H1 (cell line): ENCODE measurements at regions not wholly inside any gene's neighbourhood (a gene's known extent, or its start where the extent isn't known, plus 50 kb on each side); places are given as distances from the start of the nearest gene placed in this dataset.

Experiments used
- CBX5 ChIP-seq: fragments of 300-800, 300-1000 bp; sonication (generic); IDR thresholded peaks from 2 replicates; pipeline ENCODE4 v1.7.1; 2016; ENCODE audit warnings: antibody characterized with exemption, low read length, low read depth
- FOSL1 ChIP-seq: IDR thresholded peaks from 2 replicates; pipeline ENCODE4 v1.6.1; 2011; ENCODE audit warnings: mild to moderate bottlenecking, low read depth, low read length, moderate library complexity; ENCODE audit not compliant: insufficient read depth
- HDAC6 ChIP-seq: IDR thresholded peaks from one replicate; pipeline ENCODE4 v1.7.1; 2012; ENCODE audit warnings: low read depth, mild to moderate bottlenecking, inconsistent platforms, low read length, moderate library complexity
- KDM5A ChIP-seq: fragments of 200-600 bp; IDR thresholded peaks from 2 replicates; pipeline ENCODE4 v1.7.1; 2012; ENCODE audit warnings: mild to moderate bottlenecking, low read length, inconsistent platforms, mixed read lengths
- POLR2AphosphoS5 ChIP-seq: IDR thresholded peaks from 2 replicates; pipeline ENCODE4 v1.6.1; 2011; ENCODE audit warnings: low read depth, low read length
- RFX5 ChIP-seq: IDR thresholded peaks from 2 replicates; pipeline ENCODE4 v1.6.1; 2011; ENCODE audit warnings: low read depth, low read length, improper control_type of control experiment, borderline replicate concordance
- RXRA ChIP-seq: IDR thresholded peaks from 2 replicates; pipeline ENCODE4 v1.6.1; 2011; ENCODE audit warnings: low read depth, mild to moderate bottlenecking, low read length, moderate library complexity; ENCODE audit not compliant: insufficient read depth
- SRF ChIP-seq: IDR thresholded peaks from 2 replicates; pipeline ENCODE4 v1.6.1; 2011; ENCODE audit warnings: mild to moderate bottlenecking, low read depth, low read length, moderate library complexity
- TAF1 ChIP-seq: IDR thresholded peaks from 2 replicates; pipeline ENCODE4 v1.6.1; 2011; ENCODE audit warnings: mild to moderate bottlenecking, low read depth, low read length
- TBP ChIP-seq: IDR thresholded peaks from 2 replicates; pipeline ENCODE4 v1.6.1; 2011; ENCODE audit warnings: low read depth, low read length, improper control_type of control experiment

DNA sequence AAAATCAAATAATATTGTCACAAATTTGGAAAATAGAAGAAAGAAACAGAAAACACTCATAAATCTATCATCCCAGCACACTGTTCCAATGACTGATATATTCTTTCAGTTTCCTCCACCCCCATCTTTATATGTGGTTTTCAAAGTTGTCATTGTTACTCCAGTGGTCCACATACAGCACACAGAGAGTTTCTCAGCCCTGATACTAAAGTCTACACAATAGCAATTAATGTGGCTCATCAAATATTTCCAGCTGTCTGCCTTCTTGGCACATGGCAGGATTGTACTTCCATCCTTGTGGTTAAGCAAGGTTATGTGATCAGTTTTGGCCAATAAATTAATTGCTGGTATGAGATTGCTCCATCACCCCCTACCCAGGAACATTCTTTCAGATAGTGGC lies 221.7 kb downstream of the PDCD6IP start (continued):
- TF ChIP-seq RFX5 (no peak), POLR2AphosphoS5 (no peak), KDM5A (no peak), HDAC6 (no peak), CBX5 (no peak), FOSL1 (no peak), SRF (no peak), TAF1 (no peak), TBP (no peak), RXRA (no peak)
